Subcutaneous abdominal adipose tissue (tissue), 5 donors: ENCODE measurements at regions not wholly inside any gene's neighbourhood (a gene's known extent, or its start where the extent isn't known, plus 50 kb on each side); places are given as distances from the start of the nearest gene placed in this dataset.
"Not testable (repeated sequence)": the region's sequence is repeated elsewhere in the genome, so short reads cannot be mapped to it uniquely, and the experiment has no call there.

Experiments used
- H3K27ac ChIP-seq: one replicate; pipeline ENCODE4 v1.7.0; 2013; ENCODE audit warnings: low read depth, mild to moderate bottlenecking, inconsistent platforms, low read length, moderate library complexity
- H3K27me3 ChIP-seq, 5 donors: one replicate each; pipeline ENCODE4 v1.7.0; 2013; ENCODE audit warnings: low read length in 5 of 5, inconsistent platforms in 1 of 5; ENCODE audit not compliant: control insufficient read depth in 5 of 5, insufficient read depth in 4 of 5
- H3K36me3 ChIP-seq, 5 donors: one replicate each; pipeline ENCODE4 v1.7.0; 2013; ENCODE audit warnings: low read length in 5 of 5; ENCODE audit not compliant: control insufficient read depth in 5 of 5, insufficient read depth in 5 of 5
- H3K4me1 ChIP-seq, 5 donors: one replicate each; pipeline ENCODE4 v1.7.0; 2013; ENCODE audit warnings: low read length in 5 of 5, mild to moderate bottlenecking in 3 of 5, moderate library complexity in 1 of 5; ENCODE audit not compliant: control insufficient read depth in 5 of 5, insufficient read depth in 5 of 5
- H3K4me3 ChIP-seq, 5 donors: one replicate each; pipeline ENCODE4 v1.7.0; 2013; ENCODE audit warnings: low read length in 5 of 5, low read depth in 1 of 5
- H3K9ac ChIP-seq, 5 donors: one replicate each; pipeline ENCODE4 v1.7.0; 2013; ENCODE audit warnings: low read length in 5 of 5, mild to moderate bottlenecking in 4 of 5, moderate library complexity in 3 of 5
- H3K9me3 ChIP-seq, 5 donors: one replicate each; pipeline ENCODE4 v1.7.0; 2013; ENCODE audit warnings: low read length in 5 of 5; ENCODE audit not compliant: control insufficient read depth in 5 of 5
- donor health status: healthy.
- donor health status: healthy.
- donor health status: healthy.
- donor health status: healthy.
- donor health status: healthy.

DNA sequence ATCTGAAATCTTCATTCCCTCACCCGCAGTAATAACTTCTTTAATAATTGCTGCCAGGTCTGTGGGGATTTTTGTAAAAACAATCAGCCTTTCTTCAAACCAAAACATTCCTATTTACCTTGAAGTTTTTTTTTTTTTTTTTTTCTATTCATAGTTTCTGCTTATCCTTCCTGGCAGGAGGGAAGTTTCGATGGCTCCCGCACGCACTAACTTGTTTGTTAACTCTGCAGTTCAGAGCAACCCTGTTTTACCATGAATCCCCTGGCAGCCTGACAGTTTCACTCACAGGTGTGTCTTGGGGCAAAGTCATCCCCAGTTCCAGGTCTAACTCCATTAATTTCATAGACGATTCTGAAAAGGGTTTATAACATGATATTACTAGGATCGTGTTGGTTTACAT, 149.3 kb downstream of the KLF6 start:
- H3K9ac ChIP-seq = no peak overlapping the region
- H3K4me1 ChIP-seq = no peaks in the 10 kb centered on the region
- H3K27me3 ChIP-seq = no peaks in the 10 kb centered on the region
- H3K4me3 ChIP-seq = no peak overlapping the region
- H3K36me3 ChIP-seq = no peaks in the 10 kb centered on the region
- H3K27ac ChIP-seq = no peak overlapping the region
- no peaks in the 10 kb centered on the region for H3K9me3 ChIP-seq

- H3K36me3 ChIP-seq = no peaks in the 10 kb centered on the region
- no peak overlapping the region for H3K27ac ChIP-seq
- H3K9ac ChIP-seq = no peak overlapping the region
- H3K27me3 ChIP-seq = no peaks in the 10 kb centered on the region
- no peak overlapping the region for H3K4me3 ChIP-seq
- H3K4me1 ChIP-seq = no peaks in the 10 kb centered on the region
- no peaks in the 10 kb centered on the region for H3K9me3 ChIP-seq
These were observed 149.8 kb downstream of the KLF6 start for GRCh38 chr10:3635211-3635671.

DNA sequence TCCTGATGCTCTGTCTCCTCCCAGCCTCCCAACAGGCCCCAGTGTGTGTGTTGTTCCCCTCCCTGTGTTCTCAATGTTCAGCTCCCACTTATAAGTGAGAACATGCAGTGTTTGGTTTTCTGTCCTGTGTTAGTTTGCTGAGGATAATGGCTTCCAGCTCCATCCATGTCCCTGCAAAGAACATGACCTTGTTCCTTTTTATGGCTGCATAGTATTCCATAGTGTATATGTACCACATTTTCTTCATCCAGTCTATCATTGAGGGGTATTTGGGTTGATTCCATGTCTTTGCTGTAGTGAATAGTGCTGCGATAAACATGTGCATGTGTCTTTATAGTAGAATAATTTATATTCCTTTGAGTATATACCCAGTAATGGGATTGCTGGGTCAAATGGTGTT, 150.4 kb downstream of the KLF6 start:
- H3K36me3 ChIP-seq = not testable (repeated sequence)

GRCh38 chr10:3631701-3632330, 153.2 kb downstream of the KLF6 start:
- no peak overlapping the region for H3K4me3 ChIP-seq
- no peak overlapping the region for H3K27ac ChIP-seq
- no peaks in the 10 kb centered on the region for H3K27me3 ChIP-seq
- H3K9me3 ChIP-seq = peaks cover 0 to 3% (median 0%) of the 10 kb centered on the region in 5 donors
- H3K36me3 ChIP-seq = no peaks in the 10 kb centered on the region
- H3K4me1 ChIP-seq = no peaks in the 10 kb centered on the region
- no peak overlapping the region for H3K9ac ChIP-seq

More for the DNA sequence above, 150.4 kb downstream of the KLF6 start:
- H3K9me3 ChIP-seq, H3K27ac ChIP-seq, H3K9ac ChIP-seq, H3K4me3 ChIP-seq, H3K27me3 ChIP-seq, H3K4me1 ChIP-seq: not testable (repeated sequence)

DNA sequence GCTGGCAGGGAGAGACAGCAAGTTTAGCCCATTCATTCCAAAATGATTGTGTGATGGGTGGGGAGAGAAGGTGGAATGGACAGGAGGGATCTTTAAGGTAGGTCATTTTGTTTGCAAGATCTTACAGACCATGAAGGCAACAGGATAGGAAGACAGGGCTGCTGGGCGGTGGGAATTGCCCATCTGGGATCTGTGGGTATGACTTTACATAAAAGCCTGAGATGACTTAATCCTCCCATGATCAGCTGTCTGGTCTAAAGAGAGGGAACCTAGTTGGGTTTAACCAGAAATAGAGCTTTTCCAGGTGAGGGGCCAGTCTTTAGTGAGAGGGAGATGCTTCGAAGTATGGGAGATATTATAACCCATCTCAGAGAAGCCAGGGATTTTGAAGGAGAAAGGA, 153.7 kb downstream of the KLF6 start:
- H3K4me1 ChIP-seq = no peaks in the 10 kb centered on the region
- H3K9ac ChIP-seq = no peak overlapping the region
- no peak overlapping the region for H3K27ac ChIP-seq
- H3K27me3 ChIP-seq = no peaks in the 10 kb centered on the region
- H3K36me3 ChIP-seq = no peaks in the 10 kb centered on the region
- no peak overlapping the region for H3K4me3 ChIP-seq
- H3K9me3 ChIP-seq = peaks cover 0 to 3% (median 0%) of the 10 kb centered on the region in 5 donors

- H3K27ac ChIP-seq = no peak overlapping the region
- no peaks in the 10 kb centered on the region for H3K27me3 ChIP-seq
- no peak overlapping the region for H3K4me3 ChIP-seq
- H3K9me3 ChIP-seq = peaks cover 0 to 7% (median 3%) of the 10 kb centered on the region in 5 donors
- no peak overlapping the region for H3K9ac ChIP-seq
- no peaks in the 10 kb centered on the region for H3K36me3 ChIP-seq
- H3K4me1 ChIP-seq = peaks cover 0 to 24% (median 21%) of the 10 kb centered on the region in 5 donors
These were observed 158.9 kb downstream of the KLF6 start for GRCh38 chr10:3625959-3626751.

GRCh38 chr10:3624367-3624766, 160.6 kb downstream of the KLF6 start:
- peak overlapping the region in 1 of 5 donors; percentile 15 for H3K9ac ChIP-seq
- peaks cover 0 to 30% (median 21%) of the 10 kb centered on the region in 5 donors for H3K4me1 ChIP-seq
- H3K27me3 ChIP-seq = no peaks in the 10 kb centered on the region
- peak overlapping the region in 1 of 5 donors; percentile 0 for H3K4me3 ChIP-seq
- H3K27ac ChIP-seq = peak overlapping the region; percentile 65
- H3K9me3 ChIP-seq = peaks cover 0 to 11% (median 3%) of the 10 kb centered on the region in 5 donors
- no peaks in the 10 kb centered on the region for H3K36me3 ChIP-seq

DNA sequence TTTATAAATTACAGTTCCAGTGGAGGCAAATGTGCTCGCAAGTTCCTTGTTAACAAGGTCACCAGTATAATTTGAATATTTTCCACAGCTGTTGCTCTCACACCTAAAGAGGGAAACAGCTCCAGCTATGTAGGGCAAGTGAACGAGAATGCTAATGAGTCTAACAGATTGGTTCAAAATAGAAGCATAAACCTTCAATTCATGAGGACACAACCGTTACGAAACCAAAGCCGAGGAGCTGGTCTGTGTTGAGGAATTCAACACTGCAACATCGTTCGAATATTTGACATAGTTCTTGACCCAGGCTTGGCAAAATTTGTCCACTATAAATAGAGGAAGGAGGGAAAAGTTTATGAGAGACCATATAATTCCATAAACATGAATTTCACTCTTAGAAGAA, 161.3 kb downstream of the KLF6 start:
- peak overlapping the region in 1 of 5 donors; percentile 40 for H3K9ac ChIP-seq
- H3K27ac ChIP-seq = peak overlapping the region; percentile 65
- H3K4me3 ChIP-seq = peak overlapping the region in 2 of 5 donors; percentile 4 to 10
- no peaks in the 10 kb centered on the region for H3K36me3 ChIP-seq
- no peaks in the 10 kb centered on the region for H3K27me3 ChIP-seq
- H3K9me3 ChIP-seq = peaks cover 0 to 11% (median 3%) of the 10 kb centered on the region in 5 donors
- peaks cover 0 to 30% (median 21%) of the 10 kb centered on the region in 5 donors for H3K4me1 ChIP-seq

DNA sequence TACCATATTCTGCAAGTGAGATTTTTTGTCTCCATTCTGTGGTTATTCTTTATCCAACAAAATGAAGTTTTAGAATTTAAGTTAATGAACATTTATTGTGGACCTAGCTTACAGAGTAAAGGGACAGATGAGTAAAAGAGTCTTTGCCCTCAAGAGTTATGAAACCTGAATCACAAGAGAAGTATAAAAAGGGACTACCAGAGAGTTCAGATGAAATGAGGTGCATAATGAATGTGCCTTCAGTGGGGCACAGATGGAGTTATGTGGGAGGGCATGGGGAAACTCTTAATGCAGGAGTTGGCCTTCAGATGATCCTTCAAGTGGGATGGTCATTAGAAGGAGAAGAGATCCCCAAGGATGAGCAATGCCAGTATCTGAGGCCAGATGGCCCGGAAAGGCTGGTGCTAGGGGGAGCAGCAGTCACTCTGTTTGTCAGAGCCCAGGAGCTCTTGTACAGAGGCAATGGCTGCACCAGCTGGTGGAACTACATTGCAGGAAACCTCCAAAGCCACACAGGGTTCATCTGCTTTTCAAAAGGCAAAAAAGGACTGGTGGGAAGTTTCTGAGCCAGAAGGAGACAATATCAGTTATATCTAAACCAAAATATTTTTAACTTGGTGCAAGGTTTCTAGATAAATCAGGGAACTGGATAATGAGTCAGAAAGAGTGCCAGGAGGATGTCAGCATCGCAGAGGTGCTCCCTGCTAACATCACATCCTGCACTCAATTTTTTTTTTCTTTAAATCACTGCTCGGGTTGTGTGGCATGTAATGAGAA, 162.0 kb downstream of the KLF6 start:
- H3K27me3 ChIP-seq = no peaks in the 10 kb centered on the region
- peak overlapping the region in 1 of 5 donors; percentile 6 for H3K4me3 ChIP-seq
- peak overlapping the region; percentile 65 for H3K27ac ChIP-seq
- H3K9ac ChIP-seq = peak overlapping the region in 1 of 5 donors; percentile 8
- H3K4me1 ChIP-seq = peaks cover 0 to 30% (median 21%) of the 10 kb centered on the region in 5 donors
- H3K36me3 ChIP-seq = no peaks in the 10 kb centered on the region
- H3K9me3 ChIP-seq = peaks cover 0 to 11% (median 3%) of the 10 kb centered on the region in 5 donors
